C4-2B (cell line): ENCODE measurements at regions not wholly inside any gene's neighbourhood (a gene's known extent, or its start where the extent isn't known, plus 50 kb on each side); places are given as distances from the start of the nearest gene placed in this dataset.

ENCODE experiments used
- CTCF ChIP-seq: fragments of 450-650 bp; conservative IDR thresholded peaks from 2 replicates; pipeline ENCODE4 v1.5.1; 2017; ENCODE audit warnings: mild to moderate bottlenecking
- ZFX ChIP-seq: fragments of 450-650 bp; IDR thresholded peaks from 2 replicates; pipeline ENCODE4 v1.6.1; 2017

DNA sequence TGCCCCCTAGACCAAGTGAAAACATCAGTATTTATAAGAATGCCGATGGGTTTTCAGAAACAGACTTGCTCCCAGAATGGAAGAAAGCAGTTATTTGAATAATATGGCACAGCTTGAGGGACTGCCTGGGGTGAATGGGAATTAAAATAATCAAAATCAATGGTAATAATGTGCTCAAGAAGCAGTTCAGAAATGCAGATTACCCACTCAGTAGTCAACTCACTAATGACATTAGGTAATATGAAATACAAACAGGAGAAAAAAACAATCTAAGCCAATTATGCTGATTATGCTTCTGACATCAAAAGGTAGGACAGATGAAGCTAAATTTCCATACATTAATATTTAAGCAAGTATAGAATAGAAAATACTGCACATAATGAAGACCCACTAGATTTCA lies 179.3 kb downstream of the ENC1 start:
- TF ChIP-seq CTCF (no peak), ZFX (no peak)
